K562 (cell line): ENCODE measurements at regions not wholly inside any gene's neighbourhood (a gene's known extent, or its start where the extent isn't known, plus 50 kb on each side); places are given as distances from the start of the nearest gene placed in this dataset.
A peak's percentile ranks its signal among the peaks of the same experiment; 100 is the strongest.

Source experiments
- ATAC-seq: fragments of 200-7000 bp; cut with Tn5 transposase; 3 replicates; pipeline ENCODE4 v1.9.1; 2020; ENCODE audit warnings: moderate library complexity
- BruUV-seq: library from RNA; stranded (reverse); fragments of 400-500 nt; replicated peaks from 2 replicates; lab custom pipeline; 2021; lab: Mats Ljungman, UMichigan
- CTCF ChIA-PET: fragments of 300-600 bp; formaldehyde crosslinking; extraction: SDS; loops from one replicate; lab custom pipeline; 2021; ENCODE audit warnings: low intra/inter-chr PET ratio; lab: Yijun Ruan, JAX
- POLR2A ChIA-PET: fragments of 300-600, 350-650 bp; sonication (Branson Sonifier 250); formaldehyde crosslinking; extraction: SDS; loops from one replicate; lab custom pipeline; 2021; ENCODE audit warnings: antibody characterized with exemption, inconsistent platforms; lab: Yijun Ruan, JAX
- DNase-seq, 4 experiments: peaks; one replicate each; pipeline versions ENCODE4 v3.0.0 to v3.0.0-alpha.2; 2011 to 2018; ENCODE audit warnings: low spot score in 3 of 4, mixed read lengths in 3 of 4; ENCODE audit errors: extremely low read depth in 1 of 4
- FAIRE-seq: peaks from 2 replicates; lab custom pipeline; 2011; peaks lifted over from hg19 to GRCh38; lab: Jason Lieb, UNC
- H2AFZ ChIP-seq: 2 replicates; pipeline ENCODE4 v1.6.0; 2011; ENCODE audit warnings: low read depth, low read length, control low read depth, inconsistent platforms
- H3K27ac ChIP-seq: fragments of 200-600 bp; 3 replicates; pipeline ENCODE4 v1.8.0; 2011; ENCODE audit warnings: low read depth, mild to moderate bottlenecking, control low read depth, inconsistent platforms, low read length, moderate library complexity, mixed read lengths; ENCODE audit errors: extremely low read depth
- H3K27me3 ChIP-seq, 2 experiments: fragments of 300-600 bp in 1 of 2; 2 replicates in 1 of 2; 3 replicates in 1 of 2; pipeline versions ENCODE4 v1.6.0 to v1.8.0; 2011; ENCODE audit warnings: inconsistent platforms in 2 of 2, low read length in 2 of 2, mild to moderate bottlenecking in 1 of 2, mixed read lengths in 1 of 2, moderate library complexity in 1 of 2; ENCODE audit not compliant: control insufficient read depth in 2 of 2, insufficient read depth in 2 of 2
- H3K36me3 ChIP-seq: fragments of 300-600 bp; 3 replicates; pipeline ENCODE4 v1.8.0; 2011; ENCODE audit warnings: mild to moderate bottlenecking, low read length, inconsistent platforms; ENCODE audit not compliant: control insufficient read depth, insufficient read depth
- H3K4me1 ChIP-seq, 2 experiments: fragments of 200-600 bp in 1 of 2; replicated peaks in 1 of 2; 2 replicates in 1 of 2; 3 replicates in 1 of 2; pipeline versions ENCODE4 v1.5.1 to v1.8.0; 2011; ENCODE audit warnings: inconsistent platforms in 2 of 2, low read length in 2 of 2, mild to moderate bottlenecking in 1 of 2, mixed read lengths in 1 of 2, moderate library complexity in 1 of 2; ENCODE audit not compliant: control insufficient read depth in 2 of 2, insufficient read depth in 2 of 2
- H3K4me2 ChIP-seq: 2 replicates; pipeline ENCODE4 v1.6.1; 2011; ENCODE audit warnings: low read length, control low read depth, inconsistent platforms, mixed read lengths; ENCODE audit not compliant: insufficient read depth
- H3K4me3 ChIP-seq: fragments of 200-600 bp; sonication (generic), shearing (Covaris generic); 2 replicates; pipeline ENCODE4 v1.5.1; 2016; ENCODE audit warnings: control low read depth, inconsistent platforms
- H3K79me2 ChIP-seq: fragments of 200-600 bp; 3 replicates; pipeline ENCODE4 v1.8.0; 2011; ENCODE audit warnings: low read length, inconsistent platforms; ENCODE audit not compliant: control insufficient read depth, insufficient read depth
- H3K9ac ChIP-seq, 2 experiments: 2 replicates each; pipeline versions ENCODE4 v1.6.0 to v1.6.1; 2011; ENCODE audit warnings: low read depth in 2 of 2, low read length in 2 of 2, control low read depth in 1 of 2, inconsistent platforms in 1 of 2, mild to moderate bottlenecking in 1 of 2, mixed read lengths in 1 of 2; ENCODE audit not compliant: insufficient read depth in 1 of 2
- H3K9me1 ChIP-seq: one replicate; pipeline ENCODE4 v1.6.0; 2011; ENCODE audit warnings: inconsistent platforms, mild to moderate bottlenecking, low read length, moderate library complexity; ENCODE audit not compliant: control insufficient read depth, insufficient read depth
- H3K9me3 ChIP-seq: replicated peaks from 2 replicates; pipeline ENCODE4 v1.5.1; 2011; ENCODE audit warnings: low read depth, low read length, inconsistent platforms; ENCODE audit not compliant: control insufficient read depth, insufficient read depth
- H4K20me1 ChIP-seq: replicated peaks from 2 replicates; pipeline ENCODE4 v1.6.1; 2011; ENCODE audit warnings: low read length, inconsistent platforms, mixed read lengths; ENCODE audit not compliant: control insufficient read depth, insufficient read depth
- CBFA2T2 ChIP-seq: fragments of 450-650 bp; conservative IDR thresholded peaks from 2 replicates; pipeline ENCODE4 v1.6.1; 2017; ENCODE audit warnings: mild to moderate bottlenecking
- CHD4 ChIP-seq: fragments of 200-600 bp; sonication (generic); IDR thresholded peaks from 3 replicates; pipeline ENCODE4 v1.6.1; 2012; ENCODE audit warnings: low read depth, mild to moderate bottlenecking, mixed read lengths, low read length, inconsistent platforms; ENCODE audit not compliant: insufficient read depth, insufficient replicate concordance, poor library complexity, severe bottlenecking
- CTCFL ChIP-seq: IDR thresholded peaks from 2 replicates; pipeline ENCODE4 v1.6.1; 2011; ENCODE audit warnings: borderline replicate concordance, low read depth, mild to moderate bottlenecking, moderate library complexity, low read length; ENCODE audit not compliant: insufficient read depth, poor library complexity, severe bottlenecking
- DACH1 ChIP-seq: fragments of 450-650 bp; IDR thresholded peaks from 2 replicates; pipeline ENCODE4 v1.6.1; 2018; ENCODE audit not compliant: partially characterized antibody
- E2F5 ChIP-seq: sonication (generic); formaldehyde crosslinking; IDR thresholded peaks from 2 replicates; pipeline ENCODE4 v1.8.0; 2022; ENCODE audit warnings: mild to moderate bottlenecking, missing genetic modification reagents
- HNRNPLL ChIP-seq: fragments of 200-400 bp; formaldehyde crosslinking; IDR thresholded peaks from 2 replicates; pipeline ENCODE4 v1.6.1; 2017; ENCODE audit warnings: low read length, low read depth, mild to moderate bottlenecking; ENCODE audit not compliant: poor library complexity, severe bottlenecking
- KLF6 ChIP-seq: fragments of 250-450 bp; sonication (Bioruptor Pico); IDR thresholded peaks from 2 replicates; pipeline ENCODE4 v1.4.0; 2020; ENCODE audit warnings: mild to moderate bottlenecking, moderate library complexity, borderline replicate concordance
- SREBF2 ChIP-seq: sonication (generic); formaldehyde crosslinking; IDR thresholded peaks from 2 replicates; pipeline ENCODE4 v1.4.0; 2020; ENCODE audit warnings: mild to moderate bottlenecking, missing genetic modification reagents
- TCF7L2 ChIP-seq: fragments of 150-350 bp; IDR thresholded peaks from 2 replicates; pipeline ENCODE4 v1.6.1; 2016; ENCODE audit warnings: low read depth, mild to moderate bottlenecking, low read length, moderate library complexity
- ZBTB34 ChIP-seq: fragments of 250-450 bp; sonication (Bioruptor Pico); IDR thresholded peaks from 2 replicates; pipeline ENCODE4 v1.8.0; 2021; ENCODE audit warnings: mild to moderate bottlenecking, moderate library complexity
- ZZZ3 ChIP-seq: fragments of 450-650 bp; IDR thresholded peaks from 2 replicates; pipeline ENCODE4 v1.6.1; 2016; ENCODE audit warnings: antibody characterized with exemption, mild to moderate bottlenecking, moderate library complexity
- WGBS: fragments of 100-300 bp; shearing (Covaris generic); methylation state at CpG from one replicate; pipeline ENCODE4 v1.1.6; 2016; ENCODE audit warnings: low coverage, mixed read lengths; ENCODE audit not compliant: insufficient coverage; ENCODE audit errors: missing lambda C conversion rate; 5-methylcytosine and 5-hydroxymethylcytosine counted together
- in situ Hi-C: fragments of 300-500 bp; cut with MboI; formaldehyde crosslinking; loops from 4 replicates; pipeline ENCODE4 v1.15.0; 2018; ENCODE audit warnings: inconsistent platforms, mixed read lengths
- intact Hi-C: fragments of 100-400 bp; cut with micrococcal nuclease; formaldehyde crosslinking; loops from 2 replicates; pipeline ENCODE4 v1.14.2; 2022

- no peak for TF ChIP-seq ZZZ3
- TF ChIP-seq DACH1, result no peak
Observed at GRCh38 chr2:126776692-126777619, 121.0 kb downstream of the GYPC start (continued).

- no peaks in the 10 kb centered on the region for H3K9me3 ChIP-seq
- no peaks in the 10 kb centered on the region for H3K36me3 ChIP-seq
- DNase-seq, result no peak
- TF ChIP-seq TCF7L2 (no peak), HNRNPLL (no peak), CHD4 (no peak), CBFA2T2 (no peak), E2F5 (CRISPR knock-in tag) (no peak), ZBTB34 (CRISPR knock-in tag) (no peak), KLF6 (no peak), CTCFL (no peak), SREBF2 (CRISPR knock-in tag) (no peak)
- H3K9me1 ChIP-seq, result no peaks in the 10 kb centered on the region
- ChIA-PET CTCF (interaction anchor here (0.5 to 2.1 kb wide), 4 partner anchors 249 to 533 kb away, joined by 3 to 11 read pairs (median 6); no protein-coding TSS in a partner anchor), POLR2A (no interaction called here)
- intact Hi-C loops (loop anchor here (1.0 to 5.0 kb wide), 4 partner anchors 162 to 532 kb away; no protein-coding TSS in a partner anchor), in situ Hi-C loops (loop anchor here (5.0 to 25.0 kb wide), 2 partner anchors 250 to 515 kb away; no protein-coding TSS in a partner anchor)
- H4K20me1 ChIP-seq, result peaks cover 4% of the 10 kb centered on the region
- no peak overlapping the region for H3K9ac ChIP-seq
- peaks cover 4 to 19% of the 10 kb centered on the region in 2 experiments; a peak in 4 of 5 replicates for H3K4me1 ChIP-seq
- H3K27ac ChIP-seq, result no peak overlapping the region
- no TSS peak for BruUV-seq
- peak overlapping the region; percentile 5; the same call in 1 of the 2 replicates for H3K4me2 ChIP-seq
- no peak overlapping the region for H3K4me3 ChIP-seq
- no peak for FAIRE-seq
- peak; percentile 1; the same call in 1 of the 3 replicates for ATAC-seq
- no peak overlapping the region for H2AFZ ChIP-seq
- 7% methylated on average over 3 of the region's 3 CpGs for WGBS
- H3K27me3 ChIP-seq, result peaks cover 2 to 53% of the 10 kb centered on the region in 2 experiments; a peak in 3 of 5 replicates
- H3K79me2 ChIP-seq, result no peaks in the 10 kb centered on the region
Observed at GRCh38 chr2:126777620-126777978, 121.1 kb upstream of the TEX51 start.
